Activated CD4-positive, alpha-beta T cell treated with anti-CD3 and anti-CD28 coated beads for 36 hours (primary cell): ENCODE measurements at regions not wholly inside any gene's neighbourhood (a gene's known extent, or its start where the extent isn't known, plus 50 kb on each side); places are given as distances from the start of the nearest gene placed in this dataset.

Experiments
- ATAC-seq: fragments of 200-7000 bp; cut with Tn5 transposase; one replicate; pipeline ENCODE4 v1.10.0; 2021; ENCODE audit warnings: mild to moderate bottlenecking, moderate library complexity
- CTCF ChIA-PET: fragments of 350-600 bp; sonication (Branson Sonifier 250); formaldehyde crosslinking; loops from one replicate; lab custom pipeline; 2021; ENCODE audit warnings: antibody characterized with exemption; lab: Charles Lee
- POLR2A ChIA-PET: fragments of 350-600 bp; sonication (Branson Sonifier 250); formaldehyde crosslinking; loops from one replicate; lab custom pipeline; 2021; ENCODE audit warnings: antibody characterized with exemption, inconsistent platforms; lab: Charles Lee
- DNase-seq: peaks from one replicate; pipeline ENCODE4 v3.0.0-alpha.2; 2020
- H3K27ac Mint-ChIP-seq: one replicate; pipeline ENCODE4 v1.8.0; 2021; ENCODE audit warnings: mixed read lengths
- H3K27me3 Mint-ChIP-seq: one replicate; pipeline ENCODE4 v1.8.0; 2021; ENCODE audit warnings: mixed read lengths
- H3K36me3 Mint-ChIP-seq: one replicate; pipeline ENCODE4 v1.8.0; 2021; ENCODE audit warnings: low read depth, mixed read lengths
- H3K4me1 Mint-ChIP-seq: one replicate; pipeline ENCODE4 v1.8.0; 2021; ENCODE audit warnings: mixed read lengths
- H3K4me3 Mint-ChIP-seq: one replicate; pipeline ENCODE4 v1.8.0; 2021; ENCODE audit warnings: mild to moderate bottlenecking, moderate library complexity, mixed read lengths
- H3K9me3 Mint-ChIP-seq: one replicate; pipeline ENCODE4 v1.8.0; 2021; ENCODE audit warnings: low read depth, mixed read lengths
- intact Hi-C, 2 experiments: fragments of 100-400 bp; cut with DNase I in 1 of 2; cut with micrococcal nuclease in 1 of 2; formaldehyde crosslinking; loops; one replicate each; pipeline versions ENCODE4 v1.14.2 to v1.15.1; 2022 to 2024; cut with DNase I, micrococcal nuclease

- Mint-ChIP-seq H3K36me3 (no peaks in the 10 kb centered on the region), H3K27ac (no peak overlapping the region), H3K27me3 (no peaks in the 10 kb centered on the region), H3K4me3 (no peak overlapping the region), H3K4me1 (no peaks in the 10 kb centered on the region), H3K9me3 (peaks cover 5% of the 10 kb centered on the region)
- DNase-seq: no peak
- intact Hi-C loops: no loop called here
- ChIA-PET POLR2A (no interaction called here), CTCF (no interaction called here)
- no peak for ATAC-seq
Observed at GRCh38 chr9:29799227-29799626, 2225.9 kb upstream of the C9orf72 start.

DNA sequence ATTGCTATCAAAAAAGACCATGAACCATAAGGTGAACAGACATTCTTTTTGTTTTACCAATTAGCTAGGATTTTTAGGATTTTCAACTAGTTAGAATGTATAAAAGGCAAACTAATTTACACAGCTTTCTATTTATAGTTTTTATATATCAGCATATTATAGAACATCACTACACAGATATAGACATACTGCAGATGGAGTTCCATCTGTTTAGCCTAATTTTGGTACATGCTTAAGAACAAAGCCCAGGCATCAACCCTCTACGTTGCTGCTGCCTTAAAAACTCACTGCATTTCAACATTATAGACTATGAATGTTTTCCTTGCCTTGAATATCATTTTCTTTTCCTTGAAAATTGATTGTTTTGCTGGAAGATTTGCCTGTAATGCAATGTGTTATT, 2227.5 kb upstream of the C9orf72 start:
- Mint-ChIP-seq H3K4me1 (no peaks in the 10 kb centered on the region), H3K9me3 (peaks cover 5% of the 10 kb centered on the region), H3K4me3 (no peak overlapping the region), H3K36me3 (no peaks in the 10 kb centered on the region), H3K27me3 (no peaks in the 10 kb centered on the region), H3K27ac (no peak overlapping the region)
- intact Hi-C loops: no loop called here
- ATAC-seq (no peak), DNase-seq (no peak)
- ChIA-PET CTCF (no interaction called here), POLR2A (no interaction called here)

GRCh38 chr9:29802454-29802853, 2229.2 kb upstream of the C9orf72 start:
- POLR2A ChIA-PET: no interaction called here
- no peak overlapping the region for H3K27ac Mint-ChIP-seq
- H3K9me3 Mint-ChIP-seq: peaks cover 5% of the 10 kb centered on the region
- intact Hi-C loops: no loop called here
- H3K36me3 Mint-ChIP-seq: no peaks in the 10 kb centered on the region
- no peaks in the 10 kb centered on the region for H3K27me3 Mint-ChIP-seq
- CTCF ChIA-PET: no interaction called here
- DNase-seq (no peak), ATAC-seq (no peak)
- H3K4me3 Mint-ChIP-seq: no peak overlapping the region
- H3K4me1 Mint-ChIP-seq: no peaks in the 10 kb centered on the region

GRCh38 chr9:29806937-29807618, 2233.8 kb upstream of the C9orf72 start:
- CTCF ChIA-PET: no interaction called here

GRCh38 chr9:29816954-29817703, 2243.8 kb upstream of the C9orf72 start:
- Mint-ChIP-seq H3K36me3 (peaks cover 4% of the 10 kb centered on the region), H3K27ac (no peak overlapping the region), H3K4me1 (no peaks in the 10 kb centered on the region), H3K4me3 (no peak overlapping the region), H3K9me3 (peaks cover 17% of the 10 kb centered on the region), H3K27me3 (no peaks in the 10 kb centered on the region)
- POLR2A ChIA-PET: no interaction called here
- intact Hi-C loops: no loop called here
- ATAC-seq (no peak), DNase-seq (no peak)
- CTCF ChIA-PET: no interaction called here

More at GRCh38 chr9:29806937-29807618, 2233.8 kb upstream of the C9orf72 start:
- ATAC-seq: no peak
- H3K9me3 Mint-ChIP-seq: peaks cover 6% of the 10 kb centered on the region
- H3K4me1 Mint-ChIP-seq: no peaks in the 10 kb centered on the region
- no peak overlapping the region for H3K27ac Mint-ChIP-seq
- POLR2A ChIA-PET: no interaction called here
- no peak for DNase-seq
- no peaks in the 10 kb centered on the region for H3K36me3 Mint-ChIP-seq
- intact Hi-C loops: no loop called here
- no peak overlapping the region for H3K4me3 Mint-ChIP-seq
- no peaks in the 10 kb centered on the region for H3K27me3 Mint-ChIP-seq

DNA sequence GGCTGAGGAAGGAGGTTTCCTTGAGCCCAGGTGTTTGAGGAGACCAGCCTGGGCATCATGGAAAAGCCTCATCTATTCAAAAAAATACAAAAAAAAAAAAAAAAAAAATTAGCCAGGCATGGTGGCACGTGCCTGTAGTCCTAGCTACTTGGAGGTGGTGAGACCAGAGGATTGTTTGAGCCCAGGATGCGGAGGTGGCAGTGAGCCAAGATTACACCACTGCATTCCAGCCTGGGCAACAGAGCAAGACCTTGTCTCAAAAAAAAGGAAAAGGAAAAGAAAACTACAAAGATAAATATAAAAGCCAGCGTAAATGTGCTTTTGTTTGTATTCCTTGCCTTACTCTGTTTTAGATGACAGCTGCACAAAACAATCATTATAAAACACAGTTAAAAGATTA, 2249.2 kb upstream of the C9orf72 start:
- intact Hi-C loops: no loop called here
- DNase-seq (no peak), ATAC-seq (no peak)
- CTCF ChIA-PET: interaction anchor here (0.6 kb wide), 1 partner anchor 1343 kb away, joined by 3 read pairs; no protein-coding TSS in a partner anchor
- no peak overlapping the region for H3K4me3 Mint-ChIP-seq
- H3K9me3 Mint-ChIP-seq: peaks cover 24% of the 10 kb centered on the region
- peaks cover 4% of the 10 kb centered on the region for H3K36me3 Mint-ChIP-seq
- H3K27me3 Mint-ChIP-seq: no peaks in the 10 kb centered on the region
- no peak overlapping the region for H3K27ac Mint-ChIP-seq
- POLR2A ChIA-PET: interaction anchor here (0.6 kb wide), 1 partner anchor 22 kb away, joined by 3 read pairs; no protein-coding TSS in a partner anchor
- H3K4me1 Mint-ChIP-seq: no peaks in the 10 kb centered on the region

DNA sequence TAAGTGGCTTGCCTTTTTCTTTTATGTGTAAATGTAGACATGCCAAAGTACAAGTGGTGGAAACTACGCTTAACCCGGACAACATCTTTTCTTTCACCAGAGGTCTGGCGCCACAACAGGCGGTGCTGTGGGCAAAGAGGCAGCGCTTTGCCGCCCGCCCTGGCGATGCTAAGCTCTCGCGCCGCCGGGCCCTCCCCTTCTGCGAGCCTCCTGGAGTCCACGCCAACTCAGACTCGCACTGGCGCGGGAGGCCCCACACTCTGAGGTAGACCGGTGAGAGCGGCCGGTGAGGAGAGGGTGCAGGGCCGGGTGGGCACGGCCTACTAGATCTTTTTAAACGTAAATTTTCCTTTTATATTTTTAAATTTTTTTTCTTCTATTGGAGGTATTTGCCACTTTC, 2253.1 kb upstream of the C9orf72 start:
- CTCF ChIA-PET: no interaction called here
- DNase-seq: no peak
- Mint-ChIP-seq H3K36me3 (no peaks in the 10 kb centered on the region), H3K27me3 (no peaks in the 10 kb centered on the region), H3K4me3 (no peak overlapping the region), H3K9me3 (peaks cover 19% of the 10 kb centered on the region), H3K4me1 (no peaks in the 10 kb centered on the region), H3K27ac (no peak overlapping the region)
- POLR2A ChIA-PET: no interaction called here
- intact Hi-C loops: no loop called here
- no peak for ATAC-seq

- H3K9me3 Mint-ChIP-seq: peaks cover 16% of the 10 kb centered on the region
Observed at GRCh38 chr9:29830821-29831220, 2257.5 kb upstream of the C9orf72 start.

GRCh38 chr9:29838491-29839020, 2265.3 kb upstream of the C9orf72 start:
- DNase-seq (no peak), ATAC-seq (no peak)
- CTCF ChIA-PET: no interaction called here
- H3K9me3 Mint-ChIP-seq: peaks cover 3% of the 10 kb centered on the region
- H3K27ac Mint-ChIP-seq: no peak overlapping the region
- intact Hi-C loops: no loop called here
- no peak overlapping the region for H3K4me3 Mint-ChIP-seq
- POLR2A ChIA-PET: no interaction called here
- no peaks in the 10 kb centered on the region for H3K27me3 Mint-ChIP-seq
- H3K36me3 Mint-ChIP-seq: no peaks in the 10 kb centered on the region
- H3K4me1 Mint-ChIP-seq: no peaks in the 10 kb centered on the region

More at GRCh38 chr9:29830821-29831220, 2257.5 kb upstream of the C9orf72 start:
- CTCF ChIA-PET: no interaction called here
- Mint-ChIP-seq H3K4me1 (no peaks in the 10 kb centered on the region), H3K27me3 (no peaks in the 10 kb centered on the region), H3K4me3 (no peak overlapping the region), H3K27ac (no peak overlapping the region), H3K36me3 (no peaks in the 10 kb centered on the region)
- POLR2A ChIA-PET: no interaction called here
- no peak for ATAC-seq
- peak; percentile 7 for DNase-seq
- intact Hi-C loops: no loop called here

DNA sequence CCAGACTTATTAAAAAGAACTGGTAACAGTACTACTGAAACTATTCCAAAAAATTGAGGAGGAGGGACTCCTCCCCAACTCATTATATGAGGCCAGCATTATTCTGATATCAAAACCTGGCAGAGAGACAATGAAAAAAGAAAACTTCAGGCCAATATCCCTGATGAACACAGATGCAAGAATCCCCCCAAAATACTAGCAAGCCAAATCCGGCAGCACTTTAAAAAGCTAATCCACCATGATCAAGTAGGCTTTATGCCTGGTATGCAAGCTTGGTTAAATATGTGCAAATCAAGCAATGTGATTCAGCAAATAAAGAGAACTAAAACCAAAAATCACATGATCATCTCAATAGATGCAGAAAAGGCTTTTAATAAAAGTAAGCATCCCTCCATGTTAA, 2271.0 kb upstream of the C9orf72 start:
- DNase-seq (no peak), ATAC-seq (no peak)
- Mint-ChIP-seq H3K4me1 (no peaks in the 10 kb centered on the region), H3K9me3 (peaks cover 5% of the 10 kb centered on the region), H3K27me3 (no peaks in the 10 kb centered on the region), H3K4me3 (no peak overlapping the region), H3K27ac (no peak overlapping the region), H3K36me3 (no peaks in the 10 kb centered on the region)
- POLR2A ChIA-PET: interaction anchor here (0.5 kb wide), 1 partner anchor 22 kb away, joined by 3 read pairs; no protein-coding TSS in a partner anchor
- CTCF ChIA-PET: no interaction called here
- intact Hi-C loops: no loop called here

DNA sequence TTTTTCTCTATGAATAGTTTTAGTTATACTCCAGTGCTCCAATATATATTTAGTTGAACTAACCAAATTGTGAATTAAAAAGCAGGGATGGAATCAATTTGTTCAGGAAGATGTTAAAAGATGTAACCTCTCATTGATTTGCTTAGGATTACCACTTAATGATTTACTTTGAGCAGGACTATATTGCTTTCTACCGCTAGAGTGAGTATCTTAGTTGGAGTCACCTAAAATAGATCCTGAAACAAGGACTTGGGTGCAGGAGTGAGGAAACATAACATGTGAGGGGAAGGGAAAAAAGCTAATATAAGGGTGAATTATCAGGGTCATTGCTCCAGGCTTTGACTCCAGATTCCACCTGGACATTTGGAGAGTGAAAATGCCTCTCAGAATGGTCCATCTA, 2277.4 kb upstream of the C9orf72 start:
- intact Hi-C loops: no loop called here
- Mint-ChIP-seq H3K36me3 (no peaks in the 10 kb centered on the region), H3K4me3 (no peak overlapping the region)

DNA sequence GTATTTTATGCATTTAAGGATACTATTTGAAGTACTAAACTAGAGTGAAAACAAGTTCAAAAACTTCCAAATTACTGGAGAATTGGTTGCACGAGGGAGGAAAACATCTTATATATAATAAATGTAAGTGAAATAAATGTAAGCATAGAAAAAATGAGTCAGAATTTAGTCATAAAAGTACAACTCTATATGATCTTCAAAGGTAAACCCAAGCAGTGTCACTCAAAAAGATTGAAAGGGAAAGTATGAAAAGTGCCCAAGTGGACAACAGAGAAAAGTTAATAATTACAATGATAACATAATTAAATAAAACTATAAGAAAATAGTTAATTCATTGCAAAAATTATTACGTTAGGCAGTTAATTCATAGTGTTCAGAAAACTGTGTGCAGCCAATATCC, 2288.5 kb upstream of the C9orf72 start:
- no peak for DNase-seq
- H3K27me3 Mint-ChIP-seq: no peaks in the 10 kb centered on the region
- no peak for ATAC-seq
- no peaks in the 10 kb centered on the region for H3K4me1 Mint-ChIP-seq
- no peak overlapping the region for H3K4me3 Mint-ChIP-seq
- ChIA-PET POLR2A (no interaction called here), CTCF (no interaction called here)
- intact Hi-C loops: no loop called here
- H3K36me3 Mint-ChIP-seq: no peaks in the 10 kb centered on the region
- peaks cover 2% of the 10 kb centered on the region for H3K9me3 Mint-ChIP-seq
- no peak overlapping the region for H3K27ac Mint-ChIP-seq

More for the DNA sequence above, 2277.4 kb upstream of the C9orf72 start:
- DNase-seq (no peak), ATAC-seq (no peak)
- Mint-ChIP-seq H3K4me1 (no peaks in the 10 kb centered on the region), H3K27me3 (no peaks in the 10 kb centered on the region), H3K27ac (no peak overlapping the region), H3K9me3 (no peaks in the 10 kb centered on the region)
- CTCF ChIA-PET: interaction anchor here (0.5 kb wide), 1 partner anchor 1952 kb away, joined by 3 read pairs; no protein-coding TSS in a partner anchor
- POLR2A ChIA-PET: no interaction called here
